ENCODE measurements at regions not wholly inside any gene's neighbourhood (a gene's known extent, or its start where the extent isn't known, plus 50 kb on each side); places are given as distances from the start of the nearest gene placed in this dataset.

DNA sequence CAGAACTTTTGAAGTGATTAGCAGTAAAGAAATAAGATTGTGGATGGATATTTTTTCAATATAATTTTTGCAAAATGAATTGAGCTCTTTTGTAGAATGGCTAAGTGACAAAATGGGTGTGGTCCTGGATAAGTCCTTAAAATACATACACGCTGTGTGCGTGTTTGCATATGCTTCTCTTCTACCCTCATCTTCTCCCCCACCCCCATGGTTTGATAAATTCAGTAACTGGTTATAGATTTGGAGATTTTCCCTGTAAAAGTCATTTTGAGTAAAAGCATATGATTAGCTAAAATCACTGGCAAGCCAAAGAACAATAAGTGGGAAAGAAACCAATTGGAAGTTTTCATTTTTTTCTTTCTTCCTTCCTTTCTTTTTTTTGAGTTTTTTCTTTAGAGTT is 453.9 kb upstream of the MDFIC2 start:
- no peak for TF ChIP-seq AFF4 (CRISPR knock-in tag; IDR thresholded peaks at IDR 0.05; ENCODE audit: borderline replicate concordance)
- TF ChIP-seq, protein P1, sequence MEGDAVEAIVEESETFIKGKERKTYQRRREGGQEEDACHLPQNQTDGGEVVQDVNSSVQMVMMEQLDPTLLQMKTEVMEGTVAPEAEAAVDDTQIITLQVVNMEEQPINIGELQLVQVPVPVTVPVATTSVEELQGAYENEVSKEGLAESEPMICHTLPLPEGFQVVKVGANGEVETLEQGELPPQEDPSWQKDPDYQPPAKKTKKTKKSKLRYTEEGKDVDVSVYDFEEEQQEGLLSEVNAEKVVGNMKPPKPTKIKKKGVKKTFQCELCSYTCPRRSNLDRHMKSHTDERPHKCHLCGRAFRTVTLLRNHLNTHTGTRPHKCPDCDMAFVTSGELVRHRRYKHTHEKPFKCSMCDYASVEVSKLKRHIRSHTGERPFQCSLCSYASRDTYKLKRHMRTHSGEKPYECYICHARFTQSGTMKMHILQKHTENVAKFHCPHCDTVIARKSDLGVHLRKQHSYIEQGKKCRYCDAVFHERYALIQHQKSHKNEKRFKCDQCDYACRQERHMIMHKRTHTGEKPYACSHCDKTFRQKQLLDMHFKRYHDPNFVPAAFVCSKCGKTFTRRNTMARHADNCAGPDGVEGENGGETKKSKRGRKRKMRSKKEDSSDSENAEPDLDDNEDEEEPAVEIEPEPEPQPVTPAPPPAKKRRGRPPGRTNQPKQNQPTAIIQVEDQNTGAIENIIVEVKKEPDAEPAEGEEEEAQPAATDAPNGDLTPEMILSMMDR (IDR thresholded peaks at IDR 0.05), result no peak
- no peak for TF ChIP-seq MAX (CRISPR knock-in tag; IDR thresholded peaks at IDR 0.05)
- TF ChIP-seq ZNF416 (CRISPR knock-in tag; IDR thresholded peaks at IDR 0.05), result no peak
- no peak for TF ChIP-seq NR3C1 (CRISPR knock-in tag; conservative IDR thresholded peaks at IDR 0.05; ENCODE audit: low read depth)
- no peak for TF ChIP-seq SP1 (CRISPR knock-in tag; conservative IDR thresholded peaks at IDR 0.05)
- no peak for TF ChIP-seq HMGXB4 (CRISPR knock-in tag; IDR thresholded peaks at IDR 0.05)

All from WTC11 (cell line).